GM23338 (cell line): ENCODE measurements at regions not wholly inside any gene's neighbourhood (a gene's known extent, or its start where the extent isn't known, plus 50 kb on each side); places are given as distances from the start of the nearest gene placed in this dataset.

Source experiments
- ATAC-seq: fragments of 200-7000 bp; cut with Tn5 transposase; 3 replicates; pipeline ENCODE4 v1.9.1; 2020
- DNase-seq: peaks from one replicate; pipeline ENCODE4 v3.0.0-alpha.2; 2015; ENCODE audit warnings: low spot score
- H2AFZ ChIP-seq: fragments of 200-600 bp; sonication (generic); 2 replicates; pipeline ENCODE4 v1.8.0; 2016; ENCODE audit warnings: antibody characterized with exemption, mild to moderate bottlenecking, moderate library complexity
- H3F3A ChIP-seq: fragments of 200-600 bp; sonication (generic); replicated peaks from 2 replicates; pipeline ENCODE4 v1.8.0; 2017; ENCODE audit warnings: antibody characterized with exemption, mixed run types, low read depth
- H3K27ac ChIP-seq: fragments of 200-600 bp; sonication (generic); 2 replicates; pipeline ENCODE4 v1.6.1; 2016; ENCODE audit warnings: low read depth
- H3K27me3 ChIP-seq: fragments of 200-600 bp; sonication (generic); 2 replicates; pipeline ENCODE4 v1.8.0; 2016; ENCODE audit warnings: mild to moderate bottlenecking, mixed run types, moderate library complexity; ENCODE audit not compliant: insufficient read depth
- H3K36me3 ChIP-seq: fragments of 200-600 bp; sonication (generic); 2 replicates; pipeline ENCODE4 v1.8.0; 2016; ENCODE audit warnings: mild to moderate bottlenecking; ENCODE audit not compliant: insufficient read depth
- H3K4me1 ChIP-seq: fragments of 200-600 bp; sonication (generic); 2 replicates; pipeline ENCODE4 v1.8.0; 2016; ENCODE audit warnings: mild to moderate bottlenecking, moderate library complexity; ENCODE audit not compliant: insufficient read depth
- H3K4me2 ChIP-seq: fragments of 200-600 bp; sonication (generic); 2 replicates; pipeline ENCODE4 v1.7.1; 2017; ENCODE audit warnings: mixed run types
- H3K4me3 ChIP-seq: fragments of 200-600 bp; sonication (generic); 2 replicates; pipeline ENCODE4 v1.6.1; 2016; ENCODE audit warnings: mixed run types
- H3K79me2 ChIP-seq: fragments of 200-600 bp; sonication (generic); replicated peaks from 2 replicates; pipeline ENCODE4 v1.8.0; 2017; ENCODE audit warnings: mild to moderate bottlenecking; ENCODE audit not compliant: insufficient read depth
- H3K9me2 ChIP-seq: fragments of 200-600 bp; sonication (generic); 2 replicates; pipeline ENCODE4 v1.8.0; 2017; ENCODE audit not compliant: insufficient read depth
- H4K20me1 ChIP-seq: fragments of 200-600 bp; sonication (generic); replicated peaks from 2 replicates; pipeline ENCODE4 v1.8.0; 2017; ENCODE audit warnings: mild to moderate bottlenecking; ENCODE audit not compliant: insufficient read depth
- H3K27ac Mint-ChIP-seq: 2 replicates; pipeline ENCODE4 v1.8.0; 2020; ENCODE audit warnings: inconsistent platforms, mild to moderate bottlenecking, moderate library complexity, mixed read lengths
- H3K27me3 Mint-ChIP-seq: 3 replicates; pipeline ENCODE4 v1.8.0; 2022; ENCODE audit warnings: low read depth, mild to moderate bottlenecking, moderate library complexity, mixed read lengths, inconsistent platforms; ENCODE audit not compliant: insufficient read depth, poor library complexity
- H3K36me3 Mint-ChIP-seq: 3 replicates; pipeline ENCODE4 v1.8.0; 2021; ENCODE audit warnings: low read depth, mild to moderate bottlenecking, inconsistent platforms, moderate library complexity, mixed read lengths
- H3K4me1 Mint-ChIP-seq: 3 replicates; pipeline ENCODE4 v1.8.0; 2020; ENCODE audit warnings: mild to moderate bottlenecking, inconsistent platforms, mixed read lengths
- H3K4me3 Mint-ChIP-seq: 3 replicates; pipeline ENCODE4 v1.8.0; 2021; ENCODE audit warnings: moderate library complexity, mild to moderate bottlenecking, inconsistent platforms, mixed read lengths
- H3K9me3 Mint-ChIP-seq: 3 replicates; pipeline ENCODE4 v1.8.0; 2020; ENCODE audit warnings: moderate library complexity, mild to moderate bottlenecking, inconsistent platforms, mixed read lengths
- EZH2phosphoT487 ChIP-seq: fragments of 200-600 bp; sonication (generic); IDR thresholded peaks from one replicate; pipeline ENCODE4 v1.8.1; 2018; ENCODE audit warnings: antibody characterized with exemption; ENCODE audit not compliant: unreplicated experiment
- JUNB ChIP-seq: IDR thresholded peaks from one replicate; pipeline ENCODE4 v1.6.1; 2016; ENCODE audit warnings: antibody characterized with exemption; ENCODE audit not compliant: unreplicated experiment
- NANOG ChIP-seq: IDR thresholded peaks from 2 replicates; pipeline ENCODE4 v1.6.1; 2016; ENCODE audit warnings: antibody characterized with exemption, borderline replicate concordance
- POLR2AphosphoS5 ChIP-seq: IDR thresholded peaks from 2 replicates; pipeline ENCODE4 v1.6.1; 2016; ENCODE audit warnings: antibody characterized with exemption, low read depth
- ZNF331 ChIP-seq: fragments of 250-450 bp; sonication (Bioruptor Pico); IDR thresholded peaks from 2 replicates; pipeline ENCODE4 v1.5.0; 2020; ENCODE audit warnings: low read depth, mild to moderate bottlenecking, moderate library complexity
- TF ChIP-seq, protein P1 (sequence below): fragments of 250-450 bp; sonication (Bioruptor Pico); IDR thresholded peaks from 2 replicates; pipeline ENCODE4 v1.5.0; 2020; ENCODE audit warnings: mild to moderate bottlenecking, moderate library complexity
- TF ChIP-seq, protein P2 (sequence below), 2 experiments: fragments of 200-600 bp in 1 of 2; sonication (generic) in 1 of 2; conservative IDR thresholded peaks; 2 replicates each; pipeline versions ENCODE4 v1.5.1 to v1.6.1; 2016 to 2017; ENCODE audit warnings: antibody characterized with exemption in 2 of 2, low read depth in 2 of 2, mild to moderate bottlenecking in 2 of 2, moderate library complexity in 1 of 2

DNA sequence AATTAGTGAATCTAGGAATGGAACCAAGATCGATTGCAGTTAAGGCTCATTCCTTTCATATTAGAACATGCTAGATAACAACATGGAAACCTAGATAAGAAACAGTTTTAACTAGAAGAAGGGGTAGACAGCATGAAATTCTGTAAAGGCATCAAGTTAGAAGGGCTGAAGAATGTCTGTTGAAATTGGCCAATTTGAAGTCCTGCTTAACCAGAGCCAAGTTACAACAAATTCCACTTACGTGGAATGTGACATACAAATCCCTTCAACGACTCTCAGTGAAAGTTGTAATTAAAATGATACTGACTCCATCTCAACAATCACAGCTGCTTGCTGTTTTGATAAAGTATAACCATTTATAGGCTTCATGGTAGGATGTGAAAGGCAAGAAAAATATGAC, 1065.7 kb downstream of the DNAJB9 start (continued):
- TF ChIP-seq, protein P1, sequence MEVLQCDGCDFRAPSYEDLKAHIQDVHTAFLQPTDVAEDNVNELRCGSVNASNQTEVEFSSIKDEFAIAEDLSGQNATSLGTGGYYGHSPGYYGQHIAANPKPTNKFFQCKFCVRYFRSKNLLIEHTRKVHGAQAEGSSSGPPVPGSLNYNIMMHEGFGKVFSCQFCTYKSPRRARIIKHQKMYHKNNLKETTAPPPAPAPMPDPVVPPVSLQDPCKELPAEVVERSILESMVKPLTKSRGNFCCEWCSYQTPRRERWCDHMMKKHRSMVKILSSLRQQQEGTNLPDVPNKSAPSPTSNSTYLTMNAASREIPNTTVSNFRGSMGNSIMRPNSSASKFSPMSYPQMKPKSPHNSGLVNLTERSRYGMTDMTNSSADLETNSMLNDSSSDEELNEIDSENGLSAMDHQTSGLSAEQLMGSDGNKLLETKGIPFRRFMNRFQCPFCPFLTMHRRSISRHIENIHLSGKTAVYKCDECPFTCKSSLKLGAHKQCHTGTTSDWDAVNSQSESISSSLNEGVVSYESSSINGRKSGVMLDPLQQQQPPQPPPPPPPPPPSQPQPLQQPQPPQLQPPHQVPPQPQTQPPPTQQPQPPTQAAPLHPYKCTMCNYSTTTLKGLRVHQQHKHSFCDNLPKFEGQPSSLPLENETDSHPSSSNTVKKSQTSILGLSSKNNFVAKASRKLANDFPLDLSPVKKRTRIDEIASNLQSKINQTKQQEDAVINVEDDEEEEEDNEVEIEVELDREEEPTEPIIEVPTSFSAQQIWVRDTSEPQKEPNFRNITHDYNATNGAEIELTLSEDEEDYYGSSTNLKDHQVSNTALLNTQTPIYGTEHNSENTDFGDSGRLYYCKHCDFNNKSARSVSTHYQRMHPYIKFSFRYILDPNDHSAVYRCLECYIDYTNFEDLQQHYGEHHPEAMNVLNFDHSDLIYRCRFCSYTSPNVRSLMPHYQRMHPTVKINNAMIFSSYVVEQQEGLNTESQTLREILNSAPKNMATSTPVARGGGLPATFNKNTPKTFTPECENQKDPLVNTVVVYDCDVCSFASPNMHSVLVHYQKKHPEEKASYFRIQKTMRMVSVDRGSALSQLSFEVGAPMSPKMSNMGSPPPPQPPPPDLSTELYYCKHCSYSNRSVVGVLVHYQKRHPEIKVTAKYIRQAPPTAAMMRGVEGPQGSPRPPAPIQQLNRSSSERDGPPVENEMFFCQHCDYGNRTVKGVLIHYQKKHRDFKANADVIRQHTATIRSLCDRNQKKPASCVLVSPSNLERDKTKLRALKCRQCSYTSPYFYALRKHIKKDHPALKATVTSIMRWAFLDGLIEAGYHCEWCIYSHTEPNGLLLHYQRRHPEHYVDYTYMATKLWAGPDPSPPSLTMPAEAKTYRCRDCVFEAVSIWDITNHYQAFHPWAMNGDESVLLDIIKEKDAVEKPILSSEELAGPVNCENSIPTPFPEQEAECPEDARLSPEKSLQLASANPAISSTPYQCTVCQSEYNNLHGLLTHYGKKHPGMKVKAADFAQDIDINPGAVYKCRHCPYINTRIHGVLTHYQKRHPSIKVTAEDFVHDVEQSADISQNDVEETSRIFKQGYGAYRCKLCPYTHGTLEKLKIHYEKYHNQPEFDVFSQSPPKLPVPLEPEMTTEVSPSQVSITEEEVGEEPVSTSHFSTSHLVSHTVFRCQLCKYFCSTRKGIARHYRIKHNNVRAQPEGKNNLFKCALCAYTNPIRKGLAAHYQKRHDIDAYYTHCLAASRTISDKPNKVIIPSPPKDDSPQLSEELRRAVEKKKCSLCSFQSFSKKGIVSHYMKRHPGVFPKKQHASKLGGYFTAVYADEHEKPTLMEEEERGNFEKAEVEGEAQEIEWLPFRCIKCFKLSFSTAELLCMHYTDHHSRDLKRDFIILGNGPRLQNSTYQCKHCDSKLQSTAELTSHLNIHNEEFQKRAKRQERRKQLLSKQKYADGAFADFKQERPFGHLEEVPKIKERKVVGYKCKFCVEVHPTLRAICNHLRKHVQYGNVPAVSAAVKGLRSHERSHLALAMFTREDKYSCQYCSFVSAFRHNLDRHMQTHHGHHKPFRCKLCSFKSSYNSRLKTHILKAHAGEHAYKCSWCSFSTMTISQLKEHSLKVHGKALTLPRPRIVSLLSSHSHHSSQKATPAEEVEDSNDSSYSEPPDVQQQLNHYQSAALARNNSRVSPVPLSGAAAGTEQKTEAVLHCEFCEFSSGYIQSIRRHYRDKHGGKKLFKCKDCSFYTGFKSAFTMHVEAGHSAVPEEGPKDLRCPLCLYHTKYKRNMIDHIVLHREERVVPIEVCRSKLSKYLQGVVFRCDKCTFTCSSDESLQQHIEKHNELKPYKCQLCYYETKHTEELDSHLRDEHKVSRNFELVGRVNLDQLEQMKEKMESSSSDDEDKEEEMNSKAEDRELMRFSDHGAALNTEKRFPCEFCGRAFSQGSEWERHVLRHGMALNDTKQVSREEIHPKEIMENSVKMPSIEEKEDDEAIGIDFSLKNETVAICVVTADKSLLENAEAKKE, result no peak
- TF ChIP-seq POLR2AphosphoS5, result no peak
- TF ChIP-seq ZNF331 (CRISPR knock-in tag), result no peak
- no peak for TF ChIP-seq JUNB
- TF ChIP-seq, protein P2, sequence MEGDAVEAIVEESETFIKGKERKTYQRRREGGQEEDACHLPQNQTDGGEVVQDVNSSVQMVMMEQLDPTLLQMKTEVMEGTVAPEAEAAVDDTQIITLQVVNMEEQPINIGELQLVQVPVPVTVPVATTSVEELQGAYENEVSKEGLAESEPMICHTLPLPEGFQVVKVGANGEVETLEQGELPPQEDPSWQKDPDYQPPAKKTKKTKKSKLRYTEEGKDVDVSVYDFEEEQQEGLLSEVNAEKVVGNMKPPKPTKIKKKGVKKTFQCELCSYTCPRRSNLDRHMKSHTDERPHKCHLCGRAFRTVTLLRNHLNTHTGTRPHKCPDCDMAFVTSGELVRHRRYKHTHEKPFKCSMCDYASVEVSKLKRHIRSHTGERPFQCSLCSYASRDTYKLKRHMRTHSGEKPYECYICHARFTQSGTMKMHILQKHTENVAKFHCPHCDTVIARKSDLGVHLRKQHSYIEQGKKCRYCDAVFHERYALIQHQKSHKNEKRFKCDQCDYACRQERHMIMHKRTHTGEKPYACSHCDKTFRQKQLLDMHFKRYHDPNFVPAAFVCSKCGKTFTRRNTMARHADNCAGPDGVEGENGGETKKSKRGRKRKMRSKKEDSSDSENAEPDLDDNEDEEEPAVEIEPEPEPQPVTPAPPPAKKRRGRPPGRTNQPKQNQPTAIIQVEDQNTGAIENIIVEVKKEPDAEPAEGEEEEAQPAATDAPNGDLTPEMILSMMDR (conservative IDR thresholded peaks at IDR 0.05; ENCODE audit: low read depth in 2 of 2), result no peak
- no peak for TF ChIP-seq EZH2phosphoT487

DNA sequence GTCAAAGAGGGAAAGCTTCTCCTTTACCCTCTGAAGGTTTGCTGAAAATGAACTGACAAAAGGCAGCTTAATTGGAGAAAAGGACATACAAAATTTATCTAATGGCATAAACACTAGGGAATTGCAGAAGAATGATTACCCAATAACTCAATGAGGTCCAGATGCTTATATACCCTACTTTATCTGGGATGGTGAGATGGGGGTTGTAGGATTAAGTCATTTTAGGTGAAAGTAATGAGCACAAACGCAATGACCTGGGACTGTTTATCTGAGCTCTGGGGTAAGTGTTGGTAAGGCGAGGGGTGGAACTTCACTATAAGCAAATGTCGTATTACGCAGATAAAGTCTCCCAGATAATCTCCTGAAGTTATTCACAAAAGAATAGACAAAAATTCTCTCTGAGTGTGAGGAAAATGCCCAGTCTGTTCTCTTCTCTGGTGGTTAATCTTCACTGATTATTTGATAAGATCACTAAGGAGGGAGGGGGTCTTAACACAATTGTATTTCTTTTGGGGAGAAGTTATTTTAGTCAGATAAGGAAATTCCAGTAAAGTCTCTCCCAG, 1067.8 kb downstream of the DNAJB9 start:
- H3K79me2 ChIP-seq, result no peaks in the 10 kb centered on the region
- Mint-ChIP-seq H3K9me3 (peaks cover 8% of the 10 kb centered on the region), H3K4me1 (peaks cover 11% of the 10 kb centered on the region), H3K36me3 (peaks cover 4% of the 10 kb centered on the region; the same call in 2 of the 3 replicates), H3K27ac (no peak overlapping the region), H3K4me3 (no peak overlapping the region), H3K27me3 (no peaks in the 10 kb centered on the region)
- H3K4me3 ChIP-seq, result no peak overlapping the region
- no peak overlapping the region for H3K27ac ChIP-seq
- DNase-seq (no peak), ATAC-seq (no peak)
- no peaks in the 10 kb centered on the region; the same call in 1 of the 2 replicates for H3K36me3 ChIP-seq
- peaks cover 3% of the 10 kb centered on the region for H3K4me1 ChIP-seq
- no peaks in the 10 kb centered on the region for H3K27me3 ChIP-seq
- no peaks in the 10 kb centered on the region for H4K20me1 ChIP-seq
- peaks cover 10% of the 10 kb centered on the region for H3K9me2 ChIP-seq
- H2AFZ ChIP-seq, result no peak overlapping the region
- H3K4me2 ChIP-seq, result no peak overlapping the region
- no peaks in the 10 kb centered on the region for H3F3A ChIP-seq
- TF ChIP-seq POLR2AphosphoS5 (no peak), NANOG (no peak)
- TF ChIP-seq, protein P1, result no peak
